HG02840 (cell line): ENCODE measurements at regions not wholly inside any gene's neighbourhood (a gene's known extent, or its start where the extent isn't known, plus 50 kb on each side); places are given as distances from the start of the nearest gene placed in this dataset.

Experiments
- ATAC-seq: cut with Tn5 transposase; IDR thresholded peaks from one replicate; pipeline ENCODE4 v1.9.1; 2021; ENCODE audit warnings: mild to moderate bottlenecking, moderate library complexity, moderate number of reproducible peaks; ENCODE audit not compliant: unreplicated experiment, low FRiP score

- ATAC-seq: no peak
These were observed 91.5 kb upstream of the PROK2 start for GRCh38 chr3:71876135-71877105.

GRCh38 chr3:71875461-71875947 lies 90.6 kb upstream of the PROK2 start:
- ATAC-seq: peak; percentile 88

GRCh38 chr3:71874618-71875017 lies 89.7 kb upstream of the PROK2 start:
- no peak for ATAC-seq

- no peak for ATAC-seq
These were observed 88.2 kb upstream of the PROK2 start for GRCh38 chr3:71873093-71873611.

- no peak for ATAC-seq
These were observed 87.3 kb upstream of the PROK2 start for GRCh38 chr3:71872256-71872655.

GRCh38 chr3:71870966-71871512 lies 86.1 kb upstream of the PROK2 start:
- no peak for ATAC-seq

- ATAC-seq: no peak
These were observed 83.9 kb upstream of the PROK2 start for GRCh38 chr3:71868876-71869275.

- ATAC-seq: no peak
These were observed 80.8 kb upstream of the PROK2 start for GRCh38 chr3:71865727-71866126.

- no peak for ATAC-seq
These were observed 78.7 kb upstream of the PROK2 start for GRCh38 chr3:71863563-71864190.

- no peak for ATAC-seq
These were observed 77.6 kb upstream of the PROK2 start for GRCh38 chr3:71862371-71863140.

GRCh38 chr3:71859123-71859519 lies 74.2 kb upstream of the PROK2 start:
- ATAC-seq: no peak

GRCh38 chr3:71858503-71859122 lies 73.7 kb upstream of the PROK2 start:
- no peak for ATAC-seq

- ATAC-seq: no peak
These were observed 73.0 kb upstream of the PROK2 start for GRCh38 chr3:71857956-71858355.

- ATAC-seq: no peak
These were observed 69.8 kb upstream of the PROK2 start for GRCh38 chr3:71854706-71855105.

GRCh38 chr3:71854096-71854495 lies 69.1 kb upstream of the PROK2 start:
- no peak for ATAC-seq

GRCh38 chr3:71851878-71852277 lies 66.9 kb upstream of the PROK2 start:
- no peak for ATAC-seq

GRCh38 chr3:71850654-71851053 lies 65.7 kb upstream of the PROK2 start:
- ATAC-seq: no peak

- ATAC-seq: no peak
These were observed 64.7 kb upstream of the PROK2 start for GRCh38 chr3:71849681-71850080.

GRCh38 chr3:71847794-71848193 lies 62.8 kb upstream of the PROK2 start:
- no peak for ATAC-seq

- ATAC-seq: no peak
These were observed 61.2 kb upstream of the PROK2 start for GRCh38 chr3:71846185-71846584.
